Gastrocnemius medialis (tissue), 4 donors: ENCODE measurements at regions not wholly inside any gene's neighbourhood (a gene's known extent, or its start where the extent isn't known, plus 50 kb on each side); places are given as distances from the start of the nearest gene placed in this dataset.

ENCODE experiments used
- CTCF ChIP-seq, 5 experiments: fragments of 450-650 bp in 3 of 5; fragments of 200-600 bp in 2 of 5; sonication (generic) in 2 of 5; IDR thresholded peaks in 4 of 5; conservative IDR thresholded peaks in 1 of 5; 1 replicate in 4 of 5; 2 replicates in 1 of 5; pipeline ENCODE4 v1.5.1; 2016 to 2019; ENCODE audit warnings: antibody characterized with exemption in 5 of 5, mild to moderate bottlenecking in 3 of 5, moderate library complexity in 3 of 5
- POLR2A ChIP-seq, 2 donors: fragments of 450-650 bp; IDR thresholded peaks; one replicate each; pipeline ENCODE4 v1.6.1; 2017; ENCODE audit warnings: antibody characterized with exemption in 2 of 2, mild to moderate bottlenecking in 2 of 2, moderate library complexity in 2 of 2

DNA sequence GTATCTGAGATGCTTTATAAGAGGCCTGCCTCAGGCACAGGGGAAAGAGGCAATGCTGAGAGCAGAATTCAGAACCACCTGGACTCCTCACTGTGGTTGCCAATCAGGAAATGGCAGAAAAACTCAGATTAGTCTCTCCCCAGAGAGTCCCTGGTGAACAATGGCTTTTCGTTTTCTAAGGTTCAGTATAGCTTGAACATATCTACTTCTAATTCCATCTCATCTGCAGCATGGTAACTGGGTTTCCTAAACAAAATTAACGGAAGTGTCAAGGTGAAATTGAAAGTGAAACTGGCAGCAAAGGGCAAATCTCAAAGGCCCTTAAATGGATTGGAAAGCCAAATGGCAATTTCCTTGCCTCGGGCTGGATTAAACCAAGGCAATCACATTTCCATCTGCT is 480.2 kb upstream of the ACVR2A start:
- TF ChIP-seq CTCF (IDR thresholded peaks at IDR 0.05 in 4 of 5, conservative IDR thresholded peaks at IDR 0.05 in 1 of 5), result no peak
- no peak for TF ChIP-seq POLR2A (IDR thresholded peaks at IDR 0.05)
